Tibial nerve (tissue), 3 donors: ENCODE measurements at regions not wholly inside any gene's neighbourhood (a gene's known extent, or its start where the extent isn't known, plus 50 kb on each side); places are given as distances from the start of the nearest gene placed in this dataset.

Experiments
- CTCF ChIP-seq, 5 experiments: fragments of 200-600 bp in 3 of 5; fragments of 450-650 bp in 2 of 5; sonication (generic) in 3 of 5; IDR thresholded peaks; one replicate each; pipeline ENCODE4 v1.5.1; 2016 to 2019; ENCODE audit warnings: antibody characterized with exemption in 5 of 5, mild to moderate bottlenecking in 3 of 5, moderate library complexity in 2 of 5
- POLR2A ChIP-seq, 2 donors: fragments of 450-650 bp; IDR thresholded peaks; one replicate each; pipeline ENCODE4 v1.6.1; 2017; ENCODE audit warnings: antibody characterized with exemption in 2 of 2, mild to moderate bottlenecking in 2 of 2, moderate library complexity in 2 of 2

- TF ChIP-seq POLR2A (IDR thresholded peaks at IDR 0.05) (no peak), CTCF (IDR thresholded peaks at IDR 0.05) (no peak)
These were observed 92.2 kb upstream of the ARHGEF7 start for GRCh38 chr13:111022886-111023285.
